ENCODE measurements at regions not wholly inside any gene's neighbourhood (a gene's known extent, or its start where the extent isn't known, plus 50 kb on each side); places are given as distances from the start of the nearest gene placed in this dataset.

- no peaks in the 10 kb centered on the region for H3K9me3 Mint-ChIP-seq
- H3K4me1 Mint-ChIP-seq, result no peaks in the 10 kb centered on the region
- TF ChIP-seq CTCF (IDR thresholded peaks at IDR 0.05), result no peak
- POLR2A ChIA-PET, result no interaction called here
- H3K27me3 Mint-ChIP-seq, result peaks cover 3% of the 10 kb centered on the region
- H3K27ac Mint-ChIP-seq, result no peak overlapping the region
- DNase-seq, result no peak
- no peak for ATAC-seq (ENCODE audit: low read depth)
- H3K4me3 Mint-ChIP-seq, result no peak overlapping the region
- CTCF ChIA-PET, result no interaction called here
- H3K36me3 Mint-ChIP-seq (ENCODE audit: low read depth), result no peaks in the 10 kb centered on the region
- intact Hi-C loops (cut with micrococcal nuclease), result no loop called here
Measured at GRCh38 chr6:134698228-134698627, 251.7 kb downstream of the ALDH8A1 start.

DNA sequence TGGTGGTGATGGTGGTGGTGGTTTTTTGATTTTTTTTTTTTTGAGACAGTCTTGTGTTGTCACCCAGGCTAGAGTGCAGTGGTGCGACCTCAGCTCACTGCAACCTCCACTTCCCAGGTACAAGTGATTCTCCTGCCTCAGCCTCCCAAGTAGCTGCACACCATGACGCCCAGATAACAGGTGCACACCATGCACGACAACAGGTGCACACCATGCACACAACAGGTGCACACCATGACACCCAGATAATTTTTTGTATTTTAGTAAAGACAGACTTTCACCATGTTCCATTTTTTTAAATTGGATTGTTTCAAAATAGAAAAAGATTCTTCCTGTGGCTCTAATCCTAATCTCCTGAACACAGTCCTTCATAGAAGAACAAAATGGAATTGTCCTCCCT is 257.9 kb downstream of the ALDH8A1 start:
- H3K27me3 Mint-ChIP-seq, result peaks cover 7% of the 10 kb centered on the region

GRCh38 chr6:134691180-134691579 is 258.7 kb downstream of the ALDH8A1 start:
- ChIA-PET CTCF (interaction anchor here (1.3 kb wide), 1 partner anchor 514 kb away, joined by 3 read pairs; no protein-coding TSS in a partner anchor), POLR2A (no interaction called here)
- no peak for ATAC-seq (ENCODE audit: low read depth)
- Mint-ChIP-seq H3K4me1 (no peaks in the 10 kb centered on the region), H3K4me3 (no peak overlapping the region), H3K27me3 (peaks cover 8% of the 10 kb centered on the region), H3K27ac (no peak overlapping the region), H3K36me3 (ENCODE audit: low read depth) (no peaks in the 10 kb centered on the region), H3K9me3 (no peaks in the 10 kb centered on the region)
- no peak for DNase-seq
- no peak for TF ChIP-seq CTCF (IDR thresholded peaks at IDR 0.05)
- intact Hi-C loops (cut with micrococcal nuclease), result no loop called here

More for the DNA sequence above, 257.9 kb downstream of the ALDH8A1 start:
- TF ChIP-seq CTCF (IDR thresholded peaks at IDR 0.05), result no peak
- CTCF ChIA-PET, result no interaction called here
- no peak for DNase-seq
- no peak for ATAC-seq (ENCODE audit: low read depth)
- H3K9me3 Mint-ChIP-seq, result no peaks in the 10 kb centered on the region
- no peaks in the 10 kb centered on the region for H3K36me3 Mint-ChIP-seq (ENCODE audit: low read depth)
- no peak overlapping the region for H3K4me3 Mint-ChIP-seq
- intact Hi-C loops (cut with micrococcal nuclease), result no loop called here
- no peaks in the 10 kb centered on the region for H3K4me1 Mint-ChIP-seq
- H3K27ac Mint-ChIP-seq, result no peak overlapping the region
- POLR2A ChIA-PET, result no interaction called here

GRCh38 chr6:134690048-134690447 is 259.9 kb downstream of the ALDH8A1 start:
- H3K27me3 Mint-ChIP-seq, result peaks cover 11% of the 10 kb centered on the region
- H3K4me1 Mint-ChIP-seq, result no peaks in the 10 kb centered on the region
- no peak overlapping the region for H3K27ac Mint-ChIP-seq
- H3K9me3 Mint-ChIP-seq, result no peaks in the 10 kb centered on the region
- no peak for TF ChIP-seq CTCF (IDR thresholded peaks at IDR 0.05)
- intact Hi-C loops (cut with micrococcal nuclease), result no loop called here
- DNase-seq (no peak), ATAC-seq (ENCODE audit: low read depth) (no peak)
- H3K36me3 Mint-ChIP-seq (ENCODE audit: low read depth), result no peaks in the 10 kb centered on the region
- H3K4me3 Mint-ChIP-seq, result no peak overlapping the region
- ChIA-PET POLR2A (no interaction called here), CTCF (no interaction called here)

DNA sequence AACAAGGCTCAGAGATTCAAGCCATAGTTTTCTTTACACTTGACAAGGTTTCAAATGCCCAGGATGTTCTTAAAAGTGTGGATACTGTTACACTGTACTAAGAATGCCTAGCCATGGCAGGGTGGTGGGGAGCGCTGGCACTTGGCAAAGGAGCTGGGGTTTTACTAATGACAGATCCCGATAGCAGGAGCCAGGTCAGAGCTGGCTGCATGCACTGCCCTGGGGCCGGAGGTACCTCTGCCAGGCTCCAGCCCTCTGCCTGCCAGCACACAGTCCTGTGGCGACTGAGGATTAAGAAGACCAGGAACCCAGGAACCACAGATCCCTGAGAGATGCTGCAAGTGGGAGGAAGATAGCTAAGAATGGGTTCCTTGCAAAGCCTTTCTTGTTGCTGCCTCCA is 260.3 kb downstream of the ALDH8A1 start:
- no peak for TF ChIP-seq CTCF (IDR thresholded peaks at IDR 0.05)
- Mint-ChIP-seq H3K36me3 (ENCODE audit: low read depth) (no peaks in the 10 kb centered on the region), H3K4me1 (no peaks in the 10 kb centered on the region), H3K27ac (no peak overlapping the region), H3K4me3 (no peak overlapping the region), H3K27me3 (peaks cover 11% of the 10 kb centered on the region), H3K9me3 (no peaks in the 10 kb centered on the region)
- CTCF ChIA-PET, result no interaction called here
- ATAC-seq (ENCODE audit: low read depth), result no peak
- POLR2A ChIA-PET, result no interaction called here
- no peak for DNase-seq
- intact Hi-C loops (cut with micrococcal nuclease), result no loop called here
